IPS-20b (cell line): ENCODE measurements at regions not wholly inside any gene's neighbourhood (a gene's known extent, or its start where the extent isn't known, plus 50 kb on each side); places are given as distances from the start of the nearest gene placed in this dataset.
A peak's percentile ranks its signal among the peaks of the same experiment; 100 is the strongest.

Experiments used
- H3K27ac ChIP-seq: one replicate; pipeline ENCODE4 v1.5.1; 2013; ENCODE audit warnings: low read length
- H3K27me3 ChIP-seq: 2 replicates; pipeline ENCODE4 v1.6.1; 2013; ENCODE audit warnings: mild to moderate bottlenecking, low read length, inconsistent platforms; ENCODE audit not compliant: insufficient read depth
- H3K36me3 ChIP-seq: 2 replicates; pipeline ENCODE4 v1.6.1; 2013; ENCODE audit warnings: low read depth, mild to moderate bottlenecking, inconsistent platforms, low read length, moderate library complexity; ENCODE audit not compliant: insufficient read depth
- H3K4me1 ChIP-seq: 2 replicates; pipeline ENCODE4 v1.6.1; 2013; ENCODE audit warnings: mild to moderate bottlenecking, control low read depth, inconsistent platforms, low read length, moderate library complexity; ENCODE audit not compliant: insufficient read depth
- H3K4me3 ChIP-seq: 2 replicates; pipeline ENCODE4 v1.5.1; 2013; ENCODE audit warnings: mild to moderate bottlenecking, low read length, inconsistent platforms
- H3K9ac ChIP-seq: 2 replicates; pipeline ENCODE4 v1.6.1; 2013; ENCODE audit warnings: low read depth, mild to moderate bottlenecking, inconsistent platforms, low read length, moderate library complexity
- H3K9me3 ChIP-seq: 2 replicates; pipeline ENCODE4 v1.6.1; 2013; ENCODE audit warnings: mild to moderate bottlenecking, low read depth, low read length, inconsistent platforms; ENCODE audit not compliant: insufficient read depth

DNA sequence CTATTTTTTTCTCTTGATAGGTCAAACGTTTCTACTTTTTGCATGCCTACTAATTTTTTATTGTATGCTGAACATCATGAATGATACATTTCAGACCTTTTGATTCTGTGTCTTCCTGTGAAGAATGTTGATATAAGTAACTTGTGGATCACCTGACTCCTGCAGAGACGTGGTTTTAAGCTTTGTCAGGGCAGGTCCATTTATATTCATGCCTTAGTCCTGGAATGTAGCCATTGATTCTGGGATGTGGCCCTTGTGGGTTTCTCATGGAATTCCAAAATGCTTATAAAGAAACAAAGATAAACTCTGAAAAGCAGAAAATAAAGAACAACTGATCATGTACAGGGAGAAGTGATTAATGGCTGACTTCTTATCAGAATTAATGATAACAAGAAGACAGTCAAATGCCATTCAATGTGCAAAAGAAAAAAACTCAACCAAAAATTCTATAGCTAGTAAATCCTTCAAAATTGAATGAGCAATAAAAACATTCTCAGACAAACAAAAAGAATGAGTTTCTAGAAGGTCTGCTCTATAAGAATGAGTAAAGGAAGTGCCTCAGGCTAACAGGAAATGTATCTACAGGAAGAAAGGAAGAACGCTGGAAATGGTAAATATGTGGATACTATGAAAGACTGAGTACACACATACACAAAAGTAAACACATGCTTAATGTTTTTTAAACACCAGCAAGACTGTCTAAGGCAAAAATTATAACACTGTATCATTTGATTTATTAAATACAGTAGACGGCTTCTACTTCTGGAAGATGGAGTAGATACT lies 284.8 kb upstream of the DIO3 start:
- no peaks in the 10 kb centered on the region for H3K27me3 ChIP-seq
- H3K4me3 ChIP-seq = no peak overlapping the region
- no peak overlapping the region for H3K27ac ChIP-seq
- no peaks in the 10 kb centered on the region for H3K36me3 ChIP-seq
- no peak overlapping the region for H3K9ac ChIP-seq
- no peaks in the 10 kb centered on the region for H3K9me3 ChIP-seq
- peaks cover 7% of the 10 kb centered on the region; the same call in 1 of the 2 replicates for H3K4me1 ChIP-seq

- Histone ChIP-seq H3K27me3 (no peaks in the 10 kb centered on the region), H3K9me3 (no peaks in the 10 kb centered on the region), H3K27ac (no peak overlapping the region), H3K4me3 (no peak overlapping the region), H3K9ac (no peak overlapping the region), H3K36me3 (no peaks in the 10 kb centered on the region), H3K4me1 (no peaks in the 10 kb centered on the region)
Observed at GRCh38 chr14:101282418-101282817, 278.9 kb upstream of the DIO3 start.

DNA sequence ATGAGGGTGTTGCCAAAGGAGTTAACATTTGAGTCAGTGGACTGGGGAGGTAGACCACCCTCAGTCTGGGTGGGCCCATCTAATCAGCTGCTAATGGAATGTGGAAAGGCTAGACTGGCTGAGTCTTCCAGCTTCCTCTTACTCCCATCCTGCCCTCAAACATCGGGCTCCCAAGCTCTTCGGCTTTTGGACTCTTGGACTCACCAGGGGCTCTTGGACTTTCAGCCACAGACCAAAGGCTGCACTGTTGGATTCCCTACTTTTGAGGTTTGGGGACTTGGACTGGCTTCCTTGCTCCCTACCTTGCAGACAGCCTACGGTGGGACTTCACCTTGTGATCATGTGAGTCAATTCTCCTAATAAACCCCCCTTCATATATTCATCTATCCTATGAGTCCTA lies 276.6 kb upstream of the DIO3 start:
- H3K36me3 ChIP-seq = no peaks in the 10 kb centered on the region
- H3K27me3 ChIP-seq = no peaks in the 10 kb centered on the region
- H3K4me1 ChIP-seq = no peaks in the 10 kb centered on the region; the same call in 1 of the 2 replicates
- H3K9ac ChIP-seq = no peak overlapping the region
- H3K9me3 ChIP-seq = no peaks in the 10 kb centered on the region
- H3K4me3 ChIP-seq = no peak overlapping the region
- no peak overlapping the region for H3K27ac ChIP-seq

- no peaks in the 10 kb centered on the region; the same call in 1 of the 2 replicates for H3K4me1 ChIP-seq
- no peak overlapping the region for H3K9ac ChIP-seq
- H3K27ac ChIP-seq = no peak overlapping the region
- H3K36me3 ChIP-seq = no peaks in the 10 kb centered on the region
- H3K4me3 ChIP-seq = no peak overlapping the region
- H3K27me3 ChIP-seq = no peaks in the 10 kb centered on the region
- no peaks in the 10 kb centered on the region for H3K9me3 ChIP-seq
Observed at GRCh38 chr14:101286271-101287018, 274.9 kb upstream of the DIO3 start.

GRCh38 chr14:101288436-101289229 lies 272.7 kb upstream of the DIO3 start:
- Histone ChIP-seq H3K27me3 (no peaks in the 10 kb centered on the region), H3K36me3 (no peaks in the 10 kb centered on the region), H3K4me1 (peaks cover 2% of the 10 kb centered on the region; the same call in 1 of the 2 replicates), H3K9me3 (no peaks in the 10 kb centered on the region), H3K27ac (no peak overlapping the region), H3K9ac (no peak overlapping the region), H3K4me3 (no peak overlapping the region)

DNA sequence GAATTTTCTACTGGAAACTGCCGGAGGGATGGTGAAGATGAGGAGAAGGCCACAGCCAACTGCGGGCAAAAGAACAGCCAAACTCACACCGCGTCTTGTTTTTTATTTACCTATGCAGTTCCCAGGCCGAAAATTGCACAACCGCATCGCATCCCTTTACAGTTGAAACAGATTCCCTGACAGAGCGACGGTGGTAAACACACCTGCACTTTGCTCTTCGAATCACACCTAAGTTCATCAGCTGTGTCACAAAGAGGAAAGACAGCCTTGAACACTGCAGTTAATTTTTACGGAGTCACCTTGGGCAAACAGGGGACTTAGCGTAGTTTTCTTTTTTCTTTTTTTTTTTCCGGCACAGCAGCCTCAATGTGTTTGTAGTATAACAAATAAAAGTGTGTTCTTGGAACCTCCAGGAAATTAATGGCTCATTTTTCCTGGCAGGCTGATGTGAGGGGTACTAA lies 272.0 kb upstream of the DIO3 start:
- Histone ChIP-seq H3K9me3 (no peaks in the 10 kb centered on the region), H3K27me3 (no peaks in the 10 kb centered on the region), H3K36me3 (no peaks in the 10 kb centered on the region), H3K4me1 (peaks cover 2% of the 10 kb centered on the region; the same call in 1 of the 2 replicates), H3K4me3 (no peak overlapping the region), H3K9ac (no peak overlapping the region), H3K27ac (no peak overlapping the region)

- peaks cover under 1% of the 10 kb centered on the region; the same call in 1 of the 2 replicates for H3K9me3 ChIP-seq
- H3K36me3 ChIP-seq = no peaks in the 10 kb centered on the region
Observed at GRCh38 chr14:101289911-101290310, 271.4 kb upstream of the DIO3 start.

GRCh38 chr14:101290611-101291010 lies 270.7 kb upstream of the DIO3 start:
- H3K4me1 ChIP-seq = peaks cover 2% of the 10 kb centered on the region; the same call in 1 of the 2 replicates
- no peaks in the 10 kb centered on the region for H3K27me3 ChIP-seq

More at GRCh38 chr14:101289911-101290310, 271.4 kb upstream of the DIO3 start:
- H3K27me3 ChIP-seq = no peaks in the 10 kb centered on the region
- H3K4me3 ChIP-seq = no peak overlapping the region
- H3K9ac ChIP-seq = no peak overlapping the region
- H3K4me1 ChIP-seq = peaks cover 2% of the 10 kb centered on the region; the same call in 1 of the 2 replicates
- H3K27ac ChIP-seq = no peak overlapping the region

GRCh38 chr14:101291390-101291789 lies 269.9 kb upstream of the DIO3 start:
- peaks cover 16% of the 10 kb centered on the region for H3K9me3 ChIP-seq
- H3K4me3 ChIP-seq = no peak overlapping the region
- peaks cover 2% of the 10 kb centered on the region; the same call in 1 of the 2 replicates for H3K4me1 ChIP-seq
- H3K27ac ChIP-seq = no peak overlapping the region
- no peaks in the 10 kb centered on the region for H3K27me3 ChIP-seq
- H3K9ac ChIP-seq = no peak overlapping the region
- no peaks in the 10 kb centered on the region for H3K36me3 ChIP-seq

More at GRCh38 chr14:101290611-101291010, 270.7 kb upstream of the DIO3 start:
- Histone ChIP-seq H3K9me3 (peaks cover 8% of the 10 kb centered on the region), H3K36me3 (no peaks in the 10 kb centered on the region), H3K4me3 (no peak overlapping the region), H3K9ac (no peak overlapping the region), H3K27ac (no peak overlapping the region)

- Histone ChIP-seq H3K4me3 (no peak overlapping the region), H3K9ac (no peak overlapping the region), H3K36me3 (no peaks in the 10 kb centered on the region), H3K27ac (no peak overlapping the region), H3K4me1 (peaks cover 2% of the 10 kb centered on the region; the same call in 1 of the 2 replicates), H3K9me3 (peaks cover 26% of the 10 kb centered on the region), H3K27me3 (no peaks in the 10 kb centered on the region)
Observed at GRCh38 chr14:101292448-101292847, 268.8 kb upstream of the DIO3 start.

GRCh38 chr14:101293605-101294004 lies 267.7 kb upstream of the DIO3 start:
- H3K4me3 ChIP-seq = peak overlapping the region; percentile 31; the same call in 1 of the 2 replicates
- H3K9me3 ChIP-seq = peaks cover 35% of the 10 kb centered on the region
- H3K36me3 ChIP-seq = no peaks in the 10 kb centered on the region
- peaks cover 2% of the 10 kb centered on the region; the same call in 1 of the 2 replicates for H3K4me1 ChIP-seq
- H3K27ac ChIP-seq = no peak overlapping the region
- H3K9ac ChIP-seq = no peak overlapping the region
- no peaks in the 10 kb centered on the region for H3K27me3 ChIP-seq
